ENCODE measurements at regions not wholly inside any gene's neighbourhood (a gene's known extent, or its start where the extent isn't known, plus 50 kb on each side); places are given as distances from the start of the nearest gene placed in this dataset.
A peak's percentile ranks its signal among the peaks of the same experiment; 100 is the strongest.

GRCh38 chr16:82454566-82454965 is 172.2 kb upstream of the CDH13 start:
- TF ChIP-seq CTCF (IDR thresholded peaks at IDR 0.05; ENCODE audit: low read depth, low read length, missing control alignments), result no peak
- H3K4me3 ChIP-seq (ENCODE audit: low read depth, low read length), result no peak overlapping the region
- DNase-seq (ENCODE audit: low read depth), result no peak

- no peak overlapping the region for H3K4me3 ChIP-seq (ENCODE audit: low read depth, low read length)
- DNase-seq (ENCODE audit: low read depth), result no peak
Measured at GRCh38 chr16:82454152-82454551, 172.6 kb upstream of the CDH13 start.

GRCh38 chr16:82452004-82452756 is 174.6 kb upstream of the CDH13 start:
- TF ChIP-seq CTCF (IDR thresholded peaks at IDR 0.05; ENCODE audit: low read depth, low read length, missing control alignments), result no peak
- DNase-seq (ENCODE audit: low read depth), result no peak
- H3K4me3 ChIP-seq (ENCODE audit: low read depth, low read length), result no peak overlapping the region

More at GRCh38 chr16:82454152-82454551, 172.6 kb upstream of the CDH13 start:
- TF ChIP-seq CTCF (IDR thresholded peaks at IDR 0.05; ENCODE audit: low read depth, low read length, missing control alignments), result no peak

GRCh38 chr16:82451449-82451848 is 175.3 kb upstream of the CDH13 start:
- no peak for TF ChIP-seq CTCF (IDR thresholded peaks at IDR 0.05; ENCODE audit: low read depth, low read length, missing control alignments)
- H3K4me3 ChIP-seq (ENCODE audit: low read depth, low read length), result no peak overlapping the region
- DNase-seq (ENCODE audit: low read depth), result no peak

GRCh38 chr16:82440336-82440735 is 186.4 kb upstream of the CDH13 start:
- no peak overlapping the region for H3K4me3 ChIP-seq (ENCODE audit: low read depth, low read length)
- no peak for DNase-seq (ENCODE audit: low read depth)
- no peak for TF ChIP-seq CTCF (IDR thresholded peaks at IDR 0.05; ENCODE audit: low read depth, low read length, missing control alignments)

- DNase-seq (ENCODE audit: low read depth), result no peak
- no peak overlapping the region for H3K4me3 ChIP-seq (ENCODE audit: low read depth, low read length)
- peak; percentile 63 for TF ChIP-seq CTCF (IDR thresholded peaks at IDR 0.05; ENCODE audit: low read depth, low read length, missing control alignments)
Measured at GRCh38 chr16:82439678-82440293, 187.0 kb upstream of the CDH13 start.
